ENCODE measurements at regions not wholly inside any gene's neighbourhood (a gene's known extent, or its start where the extent isn't known, plus 50 kb on each side); places are given as distances from the start of the nearest gene placed in this dataset.

DNA sequence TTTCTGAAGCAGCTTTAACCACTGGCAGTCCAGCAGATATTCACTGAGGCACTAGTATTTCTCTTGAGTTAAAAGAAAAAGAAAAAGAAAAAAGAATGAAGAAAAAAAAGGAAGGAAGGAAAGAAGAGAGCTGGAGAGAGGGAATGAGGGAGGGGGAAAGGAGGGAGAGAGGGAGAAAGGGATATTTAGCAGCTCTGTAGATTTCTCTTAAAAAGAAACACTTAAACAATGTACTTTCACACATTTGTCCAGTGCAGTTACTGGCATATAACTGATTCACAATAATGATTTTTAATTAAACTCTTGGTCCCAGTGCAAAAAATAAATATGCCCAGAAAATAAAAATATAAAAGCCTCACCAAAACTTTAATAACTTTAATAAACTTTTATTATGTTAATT is 386.4 kb downstream of the KCNJ2 start:
- Histone ChIP-seq H4K20me1 (ENCODE audit: control insufficient read depth, extremely low read depth, insufficient read depth, low read length) (no peaks in the 10 kb centered on the region), H3K27ac (ENCODE audit: control insufficient read depth, insufficient read depth, low read length) (no peak overlapping the region), H3K79me2 (ENCODE audit: control insufficient read depth, insufficient read depth, low read length) (no peaks in the 10 kb centered on the region), H3K9ac (ENCODE audit: control insufficient read depth, extremely low read depth, insufficient read depth, low read length) (no peak overlapping the region), H3K4me2 (ENCODE audit: control insufficient read depth, extremely low read depth, insufficient read depth, low read depth, low read length) (no peak overlapping the region), H3K9me3 (ENCODE audit: control insufficient read depth, low read depth, low read length) (no peaks in the 10 kb centered on the region), H3K9me1 (ENCODE audit: control insufficient read depth, extremely low read depth, insufficient read depth, low read length) (no peaks in the 10 kb centered on the region), H3K4me3 (ENCODE audit: control insufficient read depth in 2 of 3, extremely low read depth in 1 of 3, insufficient read depth in 2 of 3, low read depth in 1 of 3, low read length in 3 of 3) (no peak overlapping the region), H3K27me3 (ENCODE audit: control insufficient read depth, extremely low read depth, insufficient read depth, low read length) (no peaks in the 10 kb centered on the region), H3K36me3 (ENCODE audit: control insufficient read depth in 2 of 2, extremely low read depth in 1 of 2, insufficient read depth in 2 of 2, low read length in 2 of 2) (no peaks in the 10 kb centered on the region), H2AFZ (ENCODE audit: control insufficient read depth, low read length) (no peak overlapping the region), H3K4me1 (ENCODE audit: control insufficient read depth, extremely low read depth, insufficient read depth, low read length) (no peaks in the 10 kb centered on the region)
- DNase-seq (ENCODE audit: low read depth, low spot score) (no peak), FAIRE-seq (no peak)
- TF ChIP-seq EZH2 (IDR thresholded peaks at IDR 0.05; ENCODE audit: low read length) (no peak), CTCF (optimal IDR thresholded peaks at IDR 0.05 in 1 of 3, IDR thresholded peaks at IDR 0.05 in 1 of 3, conservative IDR thresholded peaks at IDR 0.05 in 1 of 3; ENCODE audit: extremely low read depth in 1 of 3, insufficient read depth in 2 of 3, low read length in 3 of 3) (no peak)
- dilution Hi-C loops (cut with MboI; ENCODE audit: extremely low pct_ligation_motif_present, low sequenced_read_pairs): no loop called here

DNA sequence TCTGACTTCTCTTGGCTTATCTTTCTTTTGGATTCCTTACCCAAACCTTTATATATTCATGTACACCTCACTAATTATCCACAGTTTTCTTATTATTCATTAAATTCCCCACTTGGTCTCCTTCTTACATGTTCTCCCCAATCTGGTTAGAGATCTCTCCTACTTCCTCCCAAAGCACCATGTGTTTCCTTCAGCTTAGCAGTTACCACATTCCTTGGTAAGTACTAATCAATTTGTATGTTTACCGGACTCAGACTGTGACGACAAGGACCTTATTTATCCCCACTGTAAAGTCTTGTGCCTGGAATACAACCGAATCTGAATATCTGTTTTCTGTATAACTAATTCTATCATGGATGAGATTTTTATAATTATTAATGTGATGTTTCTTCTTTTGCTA is 389.5 kb downstream of the KCNJ2 start:
- no peak overlapping the region for H3K27ac ChIP-seq (ENCODE audit: control insufficient read depth, insufficient read depth, low read length)
- TF ChIP-seq EZH2 (IDR thresholded peaks at IDR 0.05; ENCODE audit: low read length): no peak
- TF ChIP-seq CTCF (optimal IDR thresholded peaks at IDR 0.05 in 1 of 3, IDR thresholded peaks at IDR 0.05 in 1 of 3, conservative IDR thresholded peaks at IDR 0.05 in 1 of 3; ENCODE audit: extremely low read depth in 1 of 3, insufficient read depth in 2 of 3, low read length in 3 of 3): no peak
- no peaks in the 10 kb centered on the region for H4K20me1 ChIP-seq (ENCODE audit: control insufficient read depth, extremely low read depth, insufficient read depth, low read length)
- H3K36me3 ChIP-seq (ENCODE audit: control insufficient read depth in 2 of 2, extremely low read depth in 1 of 2, insufficient read depth in 2 of 2, low read length in 2 of 2): no peaks in the 10 kb centered on the region
- DNase-seq (ENCODE audit: low read depth, low spot score) (no peak), FAIRE-seq (no peak)
- H3K4me1 ChIP-seq (ENCODE audit: control insufficient read depth, extremely low read depth, insufficient read depth, low read length): no peaks in the 10 kb centered on the region
- no peaks in the 10 kb centered on the region for H3K9me3 ChIP-seq (ENCODE audit: control insufficient read depth, low read depth, low read length)
- no peak overlapping the region for H3K4me3 ChIP-seq (ENCODE audit: control insufficient read depth in 2 of 3, extremely low read depth in 1 of 3, insufficient read depth in 2 of 3, low read depth in 1 of 3, low read length in 3 of 3)
- no peaks in the 10 kb centered on the region for H3K27me3 ChIP-seq (ENCODE audit: control insufficient read depth, extremely low read depth, insufficient read depth, low read length)
- H3K9me1 ChIP-seq (ENCODE audit: control insufficient read depth, extremely low read depth, insufficient read depth, low read length): no peaks in the 10 kb centered on the region
- H3K79me2 ChIP-seq (ENCODE audit: control insufficient read depth, insufficient read depth, low read length): no peaks in the 10 kb centered on the region
- H3K9ac ChIP-seq (ENCODE audit: control insufficient read depth, extremely low read depth, insufficient read depth, low read length): no peak overlapping the region
- H3K4me2 ChIP-seq (ENCODE audit: control insufficient read depth, extremely low read depth, insufficient read depth, low read depth, low read length): no peak overlapping the region
- dilution Hi-C loops (cut with MboI; ENCODE audit: extremely low pct_ligation_motif_present, low sequenced_read_pairs): no loop called here
- H2AFZ ChIP-seq (ENCODE audit: control insufficient read depth, low read length): no peak overlapping the region

Data from keratinocyte (primary cell).